CD4-positive, alpha-beta T cell treated with Interleukin-1 beta for 1 hour (primary cell): ENCODE measurements at regions not wholly inside any gene's neighbourhood (a gene's known extent, or its start where the extent isn't known, plus 50 kb on each side); places are given as distances from the start of the nearest gene placed in this dataset.
"Not testable (repeated sequence)": the region's sequence is repeated elsewhere in the genome, so short reads cannot be mapped to it uniquely, and the experiment has no call there.

Experiments
- DNase-seq, 2 donors: peaks; one replicate each; pipeline ENCODE4 v3.0.0-alpha.2; 2020 to 2022

GRCh38 chr12:127014079-127014478 lies 1252.9 kb upstream of the TMEM132C start:
- DNase-seq = no peak

GRCh38 chr12:127024791-127025190 lies 1242.2 kb upstream of the TMEM132C start:
- DNase-seq = no peak

DNA sequence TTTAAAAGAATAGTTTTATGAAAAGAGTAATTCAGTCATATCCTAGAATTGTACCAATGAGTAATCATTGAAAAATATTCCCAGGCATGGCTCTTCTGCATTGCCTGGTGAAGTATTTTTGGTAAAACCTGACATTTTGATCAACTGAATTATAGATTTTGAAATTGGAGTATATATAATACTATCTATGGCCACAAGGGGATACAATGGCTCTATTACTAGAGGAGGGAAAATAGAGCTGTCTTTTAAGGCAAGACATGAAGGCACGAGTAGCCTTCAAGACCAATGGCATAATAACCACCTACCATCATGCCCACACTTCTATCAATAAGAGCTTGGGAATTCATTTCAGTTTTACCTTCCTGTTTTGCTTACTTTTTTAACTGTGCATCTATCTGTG lies 1241.4 kb upstream of the TMEM132C start:
- no peak for DNase-seq

DNA sequence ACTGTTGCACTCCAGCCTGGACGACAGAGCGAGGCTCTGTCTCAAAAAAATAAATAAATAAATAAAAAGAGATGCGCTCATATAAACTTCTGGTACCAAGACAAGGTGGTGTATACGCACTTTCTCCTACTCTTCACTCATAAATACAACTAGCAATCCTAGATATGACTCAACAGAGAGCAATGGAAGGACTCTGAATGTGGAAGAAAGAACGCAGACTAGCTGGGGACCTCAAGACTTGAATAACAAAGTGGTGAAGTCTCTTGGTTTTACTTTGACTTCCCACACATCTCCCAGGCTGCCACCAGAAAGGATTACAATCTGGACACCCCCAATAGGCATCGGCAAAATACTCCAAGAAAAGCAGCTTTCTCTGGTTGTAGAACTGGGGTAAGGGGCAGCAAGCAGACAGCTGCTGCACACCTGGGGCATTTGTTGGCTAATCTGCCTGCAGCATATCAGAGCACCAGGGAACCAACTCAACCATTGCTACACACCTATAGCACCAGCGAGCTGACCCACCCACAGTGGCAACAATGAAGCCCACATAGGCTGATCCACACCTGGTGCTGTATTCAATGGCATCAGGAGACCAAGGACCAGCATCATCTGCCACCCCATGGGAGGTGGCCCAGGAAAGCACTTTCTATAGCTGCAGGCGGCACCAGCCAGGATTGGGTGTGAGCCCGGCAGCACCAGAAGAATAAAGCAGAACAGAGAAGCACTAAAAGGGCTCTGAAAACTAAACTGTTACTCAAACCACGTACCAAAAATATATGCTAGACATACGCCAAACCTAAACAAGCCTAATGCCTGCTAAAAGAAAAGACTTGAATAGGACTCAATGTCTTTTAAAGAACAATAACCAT lies 1231.7 kb upstream of the TMEM132C start:
- DNase-seq = no peak

- no peak for DNase-seq
These were observed 1228.8 kb upstream of the TMEM132C start for GRCh38 chr12:127038152-127038551.

- DNase-seq = no peak
These were observed 1228.2 kb upstream of the TMEM132C start for GRCh38 chr12:127038761-127039160.

GRCh38 chr12:127041985-127042625 lies 1224.9 kb upstream of the TMEM132C start:
- no peak for DNase-seq

- no peak for DNase-seq
These were observed 1223.2 kb upstream of the TMEM132C start for GRCh38 chr12:127043731-127044130.

- DNase-seq = no peak
These were observed 1222.1 kb upstream of the TMEM132C start for GRCh38 chr12:127044836-127045235.

DNA sequence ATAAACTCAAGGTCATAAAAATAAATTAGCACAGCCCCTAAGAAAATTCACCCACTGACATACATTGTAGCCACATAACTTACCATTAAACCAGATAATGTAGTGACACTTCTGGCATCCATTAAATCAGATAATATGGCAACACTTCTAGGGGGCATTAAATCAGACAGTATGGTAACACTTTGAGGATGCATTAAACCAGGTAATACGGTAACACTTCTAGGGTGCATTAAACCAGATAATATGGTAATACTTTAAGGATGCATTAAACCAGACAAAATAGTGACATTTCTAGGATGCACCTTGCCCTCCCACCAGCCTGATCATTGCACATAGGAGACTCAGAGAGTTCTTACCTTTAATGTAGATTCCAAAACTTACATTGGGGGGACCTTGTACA lies 1220.5 kb upstream of the TMEM132C start:
- DNase-seq = no peak

GRCh38 chr12:127048057-127048456 lies 1218.9 kb upstream of the TMEM132C start:
- no peak for DNase-seq

GRCh38 chr12:127048525-127048924 lies 1218.4 kb upstream of the TMEM132C start:
- DNase-seq = not testable (repeated sequence)

- DNase-seq = no peak
These were observed 1215.8 kb upstream of the TMEM132C start for GRCh38 chr12:127051139-127051538.

GRCh38 chr12:127052511-127053232 lies 1214.3 kb upstream of the TMEM132C start:
- DNase-seq = no peak

GRCh38 chr12:127054531-127054930 lies 1212.4 kb upstream of the TMEM132C start:
- no peak for DNase-seq

DNA sequence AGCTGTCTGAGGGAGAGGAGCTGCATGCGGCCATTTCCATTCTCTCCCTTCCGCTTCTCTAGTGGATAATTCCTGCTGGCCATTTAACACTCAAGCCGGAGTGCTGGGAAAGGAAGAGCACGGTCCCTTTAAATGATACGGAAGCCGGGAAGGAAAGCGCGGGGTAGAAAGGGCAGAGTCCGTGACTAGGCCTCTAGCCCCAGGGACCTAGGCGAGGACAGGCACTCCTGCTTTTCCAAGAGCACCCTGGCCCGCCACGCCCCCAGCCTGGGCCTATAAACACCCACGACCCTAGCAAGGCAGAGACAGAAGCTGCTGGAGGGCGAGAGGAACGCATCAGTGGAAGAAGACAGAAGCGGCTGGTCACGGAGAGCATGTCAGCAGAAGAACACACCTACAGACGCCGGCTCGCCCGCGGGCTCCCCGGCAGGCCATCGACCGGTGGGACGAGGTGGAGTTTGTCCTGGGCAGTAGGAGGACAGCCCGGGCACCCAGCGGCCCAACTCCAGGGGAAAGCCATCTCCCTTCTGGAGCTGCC lies 1206.6 kb upstream of the TMEM132C start:
- no peak for DNase-seq

DNA sequence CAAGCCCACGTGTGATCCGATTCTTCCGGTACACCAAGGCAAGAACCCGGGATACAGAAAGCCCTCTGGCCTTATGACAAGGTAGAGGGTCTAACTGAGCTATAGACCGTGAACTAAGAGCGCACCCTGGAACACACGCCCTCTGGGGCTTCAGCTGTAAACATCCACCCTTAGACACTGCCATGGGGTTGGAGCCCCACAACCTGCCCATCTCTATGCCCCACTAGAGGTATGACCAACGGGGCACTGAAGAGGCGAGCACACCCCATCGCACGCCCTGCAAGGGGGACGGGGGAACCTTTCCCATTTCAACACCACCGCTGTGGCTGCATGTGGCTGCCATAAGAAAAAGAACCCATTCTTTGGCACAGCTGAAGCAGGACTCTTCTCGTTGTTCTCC lies 1206.0 kb upstream of the TMEM132C start:
- no peak for DNase-seq

GRCh38 chr12:127063339-127064072 lies 1203.5 kb upstream of the TMEM132C start:
- DNase-seq = no peak

DNA sequence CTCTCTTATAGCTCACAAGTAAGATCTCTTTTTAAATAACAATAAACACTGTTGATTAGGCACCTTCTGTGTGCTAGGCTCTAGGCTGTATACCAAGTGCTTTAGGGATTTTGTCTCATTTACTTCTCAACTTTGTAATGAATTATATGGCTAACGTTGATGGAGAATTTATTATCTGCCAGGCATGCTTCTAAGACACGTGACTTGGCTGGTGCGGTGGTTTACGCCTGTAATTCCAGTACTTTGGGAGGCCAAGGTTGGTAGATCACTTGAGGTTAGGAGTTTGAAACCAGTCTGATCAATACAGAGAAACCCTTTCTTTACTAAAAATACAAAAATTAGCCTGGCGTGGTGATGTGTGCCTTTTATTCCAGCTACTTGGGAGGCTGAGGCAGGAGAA lies 1202.8 kb upstream of the TMEM132C start:
- DNase-seq = no peak

DNA sequence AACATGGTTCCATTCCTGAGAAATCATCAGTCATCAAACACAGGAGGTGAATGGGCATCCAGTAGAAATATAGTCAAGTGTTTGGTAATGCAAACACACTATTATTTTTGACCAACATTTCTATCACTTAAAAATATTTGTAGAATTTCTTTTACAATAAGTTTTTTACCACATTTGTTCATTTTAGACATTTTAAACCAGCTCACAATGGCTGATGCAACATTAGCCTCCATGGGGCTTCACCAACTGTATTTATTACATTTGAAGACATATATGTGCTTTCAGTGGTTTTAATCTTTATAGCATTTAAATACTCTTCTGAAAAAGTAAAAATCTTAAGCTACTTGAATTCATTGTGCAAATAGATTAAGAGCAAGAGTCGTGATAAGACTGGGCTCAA lies 1201.4 kb upstream of the TMEM132C start:
- DNase-seq = no peak

GRCh38 chr12:127070515-127071157 lies 1196.3 kb upstream of the TMEM132C start:
- no peak for DNase-seq

DNA sequence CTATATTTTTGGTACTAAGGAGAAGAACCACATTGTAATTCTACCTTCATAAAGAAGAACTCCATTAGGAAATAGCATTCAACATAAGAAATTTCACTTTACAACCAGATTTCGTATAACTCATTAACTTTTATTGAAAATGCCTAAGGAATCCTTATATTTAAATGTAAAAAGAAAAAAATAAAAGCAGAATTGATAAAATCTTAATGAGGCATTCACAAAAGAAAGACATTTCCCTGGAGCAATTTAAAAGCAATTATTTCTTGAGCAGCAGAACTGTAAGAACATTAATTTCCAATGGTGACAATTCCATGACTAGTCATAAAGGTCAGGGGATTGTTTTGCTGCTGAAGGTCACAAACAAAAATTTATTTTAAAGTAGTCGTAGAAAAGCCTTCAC lies 1192.8 kb upstream of the TMEM132C start:
- DNase-seq = no peak
